Inferior parietal cortex (tissue), 1 donor: ENCODE measurements at regions not wholly inside any gene's neighbourhood (a gene's known extent, or its start where the extent isn't known, plus 50 kb on each side); places are given as distances from the start of the nearest gene placed in this dataset.
"Not testable (repeated sequence)": the region's sequence is repeated elsewhere in the genome, so short reads cannot be mapped to it uniquely, and the experiment has no call there.

ENCODE experiments used
- DNase-seq: peaks from one replicate; pipeline ENCODE4 v3.0.0-alpha.2; 2016; ENCODE audit errors: extremely low spot score

- DNase-seq: no peak
Observed at GRCh38 chr10:58066979-58067378, 200.7 kb downstream of the IPMK start.

DNA sequence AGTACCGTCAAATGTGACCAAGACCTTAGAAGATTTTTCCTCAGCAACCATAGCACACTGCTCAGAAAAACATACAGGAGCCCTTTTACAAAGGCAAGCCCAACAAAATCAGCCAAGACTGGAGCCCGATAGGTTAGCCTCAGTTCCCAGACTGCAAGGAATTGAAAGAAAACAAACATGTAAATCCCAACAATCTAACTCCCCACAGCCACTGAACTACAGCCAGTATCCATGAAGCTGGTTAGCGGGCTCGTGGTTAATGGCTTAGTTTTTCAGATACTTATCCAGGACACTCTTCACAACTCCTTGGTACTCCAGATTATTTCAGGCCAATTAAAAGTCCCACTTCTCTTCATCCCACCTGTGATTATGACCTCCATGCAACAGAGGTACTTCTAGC is 201.6 kb downstream of the IPMK start:
- DNase-seq: no peak

GRCh38 chr10:58065529-58065815 is 202.2 kb downstream of the IPMK start:
- DNase-seq: no peak

DNA sequence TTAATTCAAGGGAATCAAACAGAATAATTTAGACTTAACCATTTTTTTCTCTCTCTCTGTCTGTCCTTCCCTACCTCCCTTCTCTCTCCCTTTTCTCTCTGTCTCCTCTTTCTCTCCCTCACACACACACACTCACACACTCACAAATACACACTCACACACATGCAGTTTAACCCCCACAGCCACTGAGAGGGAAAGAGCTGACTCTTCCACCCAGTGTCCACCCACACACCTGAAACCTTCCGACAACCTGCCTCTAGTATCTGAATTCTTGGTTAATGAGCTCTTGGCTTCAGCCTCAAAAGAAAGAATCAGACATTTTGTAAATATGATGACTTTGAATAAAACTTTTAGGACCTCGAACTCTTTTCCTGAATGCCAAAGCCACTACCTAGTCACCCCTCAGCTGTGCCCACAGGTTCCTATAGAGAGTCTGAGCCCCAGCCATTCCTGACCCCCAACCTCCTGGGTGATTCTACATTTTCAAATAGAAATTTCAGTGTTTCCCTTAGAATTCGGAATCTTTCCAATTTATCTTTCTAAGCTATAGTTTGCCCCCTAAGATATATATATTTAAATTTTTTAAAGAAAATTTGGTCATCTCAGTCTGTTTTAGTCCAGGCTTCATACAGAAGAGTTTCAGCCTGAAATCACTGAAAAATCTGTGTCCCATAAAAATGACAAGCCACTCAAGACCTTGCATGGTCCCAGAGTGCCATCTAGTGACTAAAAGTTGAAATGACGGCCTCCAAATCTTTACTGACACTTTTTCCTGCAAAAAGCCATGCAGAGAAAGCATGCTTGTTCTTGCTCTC is 202.8 kb downstream of the IPMK start:
- DNase-seq: peak; percentile 87

DNA sequence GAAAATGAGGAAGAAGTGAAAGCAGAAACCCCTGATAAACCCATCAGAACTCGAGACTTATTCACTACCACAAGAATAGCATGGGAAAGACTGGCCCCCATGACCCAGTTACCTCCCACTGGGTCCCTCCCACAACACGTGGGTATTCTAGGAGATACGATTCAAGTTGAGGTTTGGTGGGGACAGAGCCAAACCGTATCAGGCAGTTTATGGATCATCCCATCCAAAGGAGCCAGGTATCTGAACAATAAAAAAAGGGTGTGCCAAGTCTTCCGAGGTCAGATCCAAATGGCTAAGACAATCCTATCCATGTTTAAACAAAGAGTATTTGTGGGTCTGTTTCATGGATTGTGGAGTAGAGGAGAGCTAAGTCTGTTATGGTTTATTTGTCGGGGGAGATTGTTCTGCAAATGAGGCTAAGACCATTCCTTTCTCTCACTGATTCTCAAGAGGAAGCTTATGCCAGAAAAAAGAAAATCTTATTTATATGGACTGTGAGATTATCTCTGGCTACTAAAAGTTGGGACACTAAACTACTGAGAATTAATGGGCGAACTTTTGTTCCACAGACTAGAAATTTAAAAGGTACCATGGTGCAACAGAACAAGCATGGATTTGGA is 203.7 kb downstream of the IPMK start:
- DNase-seq: no peak

DNA sequence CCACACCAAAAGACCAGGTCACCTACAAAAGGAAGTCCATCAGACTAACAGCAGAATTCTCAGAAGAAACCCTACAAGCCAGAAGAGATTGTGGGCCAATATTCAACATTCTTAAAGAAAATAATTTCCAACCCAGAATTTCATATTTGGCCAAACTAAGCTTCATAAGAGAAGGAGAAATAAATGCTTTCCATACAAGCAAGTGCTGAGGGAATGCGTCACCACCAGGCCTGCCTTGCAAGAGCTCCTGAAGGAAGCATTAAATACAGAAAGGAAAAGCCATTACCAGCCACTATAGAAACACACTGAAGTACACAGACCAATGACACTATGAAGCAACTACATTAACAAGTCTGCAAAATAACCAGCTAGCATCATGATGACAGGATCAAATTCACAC is 209.0 kb downstream of the IPMK start:
- not testable (repeated sequence) for DNase-seq

DNA sequence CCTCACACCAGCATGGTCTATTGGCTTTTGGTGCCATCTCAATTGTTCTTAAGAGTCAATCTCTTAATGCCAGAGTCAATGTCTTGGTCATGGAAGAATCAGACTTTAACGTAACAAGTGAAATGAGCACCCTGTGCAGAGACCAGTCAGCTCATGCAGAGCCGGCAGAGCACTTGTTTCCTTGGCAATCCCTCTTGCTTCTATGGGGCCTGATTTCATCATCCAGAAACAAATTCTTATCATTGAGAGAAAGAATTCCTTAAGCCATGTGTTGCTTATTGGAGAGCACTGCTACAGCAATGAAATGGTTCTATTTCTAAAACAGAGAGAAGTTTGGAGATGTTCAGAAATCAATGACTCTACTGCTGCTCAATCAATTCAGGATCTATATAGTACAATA is 212.8 kb downstream of the IPMK start:
- no peak for DNase-seq

DNA sequence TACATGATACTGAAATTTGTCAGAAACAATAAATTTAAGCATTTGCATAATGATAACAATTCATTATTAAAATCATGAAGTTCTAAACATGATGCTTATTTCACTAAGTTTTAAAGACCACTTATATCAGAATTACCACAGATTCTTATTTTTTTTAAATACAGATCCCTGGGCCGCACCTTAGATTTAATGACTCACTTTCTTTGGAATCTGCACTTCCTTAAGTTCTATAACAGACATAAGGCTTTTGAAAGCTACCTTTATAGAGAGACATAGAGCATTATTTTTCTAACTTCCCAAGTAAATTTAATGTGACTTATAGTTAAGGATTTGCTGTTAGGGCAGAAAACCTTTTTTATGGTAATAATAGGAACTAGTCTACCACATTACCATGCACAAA is 214.9 kb downstream of the IPMK start:
- no peak for DNase-seq

- DNase-seq: no peak
Observed at GRCh38 chr10:58050575-58050974, 217.1 kb downstream of the IPMK start.

DNA sequence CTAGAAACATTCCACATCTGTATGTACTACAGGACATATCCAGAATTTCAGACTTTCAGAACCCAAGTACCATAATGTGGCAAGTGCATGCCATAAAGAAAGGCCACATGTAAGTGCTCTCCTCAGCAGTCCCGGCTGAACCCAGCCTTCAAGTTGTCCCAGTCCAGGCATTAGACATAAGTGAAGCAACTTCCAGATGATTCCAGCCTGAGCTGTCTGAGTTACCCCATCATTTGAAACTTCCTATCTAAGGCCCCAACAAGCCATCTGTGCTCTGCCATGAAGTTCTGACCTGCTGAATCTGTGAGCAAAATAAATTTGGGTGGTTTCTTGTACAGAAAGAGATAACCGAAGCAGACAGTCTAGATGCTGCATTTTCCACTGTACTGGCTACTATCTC is 218.8 kb downstream of the IPMK start:
- DNase-seq: no peak

- no peak for DNase-seq
Observed at GRCh38 chr10:58044072-58044471, 223.6 kb downstream of the IPMK start.

DNA sequence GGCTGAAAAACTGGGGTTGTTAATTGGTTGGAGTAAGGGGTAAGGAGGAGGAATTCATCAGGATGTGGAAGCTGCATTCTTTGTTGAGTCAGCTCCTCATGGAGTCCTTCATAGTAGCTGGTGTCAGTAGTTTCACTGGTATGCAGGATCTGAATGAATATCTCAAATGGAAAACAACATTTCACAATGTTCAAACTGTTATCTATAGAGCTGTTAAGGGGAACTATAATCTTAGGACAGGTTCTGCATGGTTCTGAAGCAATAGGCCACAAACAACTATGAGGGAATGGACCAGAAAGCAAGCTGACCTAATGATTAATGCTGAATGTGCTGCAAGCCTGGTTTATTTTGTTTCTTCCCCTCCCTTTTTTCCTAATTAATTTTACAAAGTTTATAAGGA is 225.8 kb downstream of the IPMK start:
- no peak for DNase-seq

DNA sequence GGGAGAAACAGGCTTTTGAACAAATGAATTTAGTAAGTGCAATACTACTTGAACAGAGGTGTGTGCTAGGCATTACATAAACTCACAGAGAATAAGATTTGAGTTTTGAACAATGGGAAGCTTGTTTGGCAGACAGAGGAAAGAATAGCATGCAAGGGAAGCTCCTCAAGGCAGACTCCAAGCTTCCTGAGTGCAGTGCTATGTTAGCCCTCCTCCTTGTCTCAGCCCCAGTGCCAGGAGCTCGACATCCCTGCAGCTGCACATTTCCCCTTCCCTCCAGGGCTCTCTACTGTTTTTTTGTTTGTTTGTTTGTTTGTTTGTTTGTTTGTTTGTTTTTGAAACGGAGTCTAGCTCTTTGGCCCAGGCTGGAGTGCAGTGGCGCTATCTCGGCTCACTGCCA is 237.5 kb downstream of the IPMK start:
- DNase-seq: no peak

- DNase-seq: no peak
Observed at GRCh38 chr10:58028597-58029366, 238.9 kb downstream of the IPMK start.

DNA sequence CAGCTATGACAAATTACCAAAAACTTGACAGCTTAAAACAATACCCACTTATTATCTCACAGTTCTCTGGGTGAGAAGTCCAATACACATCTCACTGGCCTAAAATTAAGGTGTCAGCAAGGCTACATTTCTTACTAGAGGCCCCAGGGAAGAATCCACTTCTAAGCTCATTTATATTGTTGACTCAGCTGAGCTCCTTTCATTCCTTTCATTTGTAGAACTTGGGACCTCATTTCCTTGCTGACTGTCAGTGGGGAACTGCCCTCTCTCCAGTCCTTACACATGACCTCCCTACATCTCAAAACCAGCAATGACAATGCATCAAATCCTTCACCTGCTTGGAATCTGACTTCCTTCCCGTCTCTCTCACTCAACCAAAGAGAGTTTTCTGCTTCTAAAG is 240.3 kb downstream of the IPMK start:
- DNase-seq: no peak

DNA sequence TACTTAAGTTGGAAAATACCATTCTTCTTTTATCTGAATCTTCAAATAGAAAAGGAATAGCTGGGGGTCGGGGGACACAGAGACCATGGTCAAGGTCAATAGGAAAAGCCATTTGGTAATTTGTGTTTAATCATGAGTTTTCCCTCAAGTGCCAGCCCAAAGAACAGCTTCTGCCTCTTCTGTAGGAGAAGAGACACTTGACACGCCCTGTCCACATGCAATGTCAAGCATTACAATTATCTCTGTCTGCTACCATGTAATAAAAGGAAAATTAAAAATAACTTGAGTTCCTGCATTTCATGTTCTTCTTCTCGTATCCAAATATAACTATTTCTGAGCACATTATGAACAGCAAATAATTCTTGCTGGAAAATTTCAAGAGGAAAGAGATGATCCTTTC is 241.7 kb downstream of the IPMK start:
- no peak for DNase-seq

DNA sequence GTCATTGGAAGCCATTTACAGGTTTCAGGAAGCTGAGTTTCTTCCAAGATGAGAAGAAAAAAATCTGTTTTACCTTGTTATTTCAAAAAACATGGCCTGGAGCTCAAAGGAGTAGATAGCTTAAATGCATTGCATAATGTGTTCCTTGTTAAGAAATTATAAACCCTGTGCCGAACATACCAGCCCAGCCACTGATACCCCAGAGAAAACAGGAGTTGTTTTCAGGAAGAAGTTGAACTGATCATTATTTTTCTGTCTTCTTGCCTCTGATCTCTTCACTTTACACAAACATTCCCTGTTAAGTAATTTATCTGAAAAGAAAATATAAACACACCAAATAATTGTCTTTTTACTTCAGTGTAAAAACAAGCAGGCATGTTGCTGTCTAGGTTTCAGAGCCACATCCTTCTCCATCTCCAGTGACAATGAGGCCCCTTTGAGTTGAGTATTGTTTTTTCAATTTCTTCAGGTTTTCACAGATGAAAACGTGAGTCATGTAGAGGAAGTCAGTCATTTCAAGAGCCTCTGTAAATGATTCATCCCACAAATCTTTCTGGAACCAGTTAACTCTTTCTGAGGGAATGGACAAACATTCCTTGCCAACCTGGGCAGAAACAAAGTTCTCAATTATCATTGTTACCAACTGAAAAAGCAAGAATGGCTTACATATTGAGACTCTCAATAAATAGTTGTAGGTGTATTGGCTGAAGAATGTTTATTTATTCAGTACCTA is 244.2 kb downstream of the IPMK start:
- DNase-seq: no peak

DNA sequence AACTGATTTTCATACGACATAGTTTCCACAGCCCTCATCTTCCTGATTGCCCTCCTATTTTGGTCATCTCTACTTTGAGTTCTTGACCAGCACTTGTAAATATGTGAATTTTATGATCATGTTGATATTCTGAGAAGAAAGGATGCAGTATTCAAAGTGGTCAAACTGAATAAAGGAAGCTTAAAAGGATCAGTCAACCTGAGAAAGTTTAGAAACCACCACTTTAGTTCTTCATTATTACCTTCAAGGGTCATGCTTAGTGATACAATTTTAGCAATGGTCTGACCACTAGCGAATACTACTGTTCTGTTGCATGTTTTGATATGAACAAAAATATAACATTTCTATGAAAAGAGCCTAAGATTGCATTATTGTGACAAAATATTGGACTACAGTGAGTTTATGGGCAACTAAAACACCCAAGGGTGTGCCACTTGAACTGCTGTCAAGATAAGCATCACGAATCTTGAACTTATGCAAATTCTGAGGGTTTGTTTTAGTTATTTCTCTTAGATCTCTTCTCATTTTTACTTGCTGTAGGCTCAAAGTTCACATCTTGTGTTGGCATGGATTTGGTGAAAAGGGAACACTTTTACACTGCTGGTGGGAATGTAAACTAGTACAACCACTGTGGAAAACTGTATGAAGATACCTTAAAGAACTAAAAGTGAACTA is 247.7 kb downstream of the IPMK start:
- DNase-seq: no peak

DNA sequence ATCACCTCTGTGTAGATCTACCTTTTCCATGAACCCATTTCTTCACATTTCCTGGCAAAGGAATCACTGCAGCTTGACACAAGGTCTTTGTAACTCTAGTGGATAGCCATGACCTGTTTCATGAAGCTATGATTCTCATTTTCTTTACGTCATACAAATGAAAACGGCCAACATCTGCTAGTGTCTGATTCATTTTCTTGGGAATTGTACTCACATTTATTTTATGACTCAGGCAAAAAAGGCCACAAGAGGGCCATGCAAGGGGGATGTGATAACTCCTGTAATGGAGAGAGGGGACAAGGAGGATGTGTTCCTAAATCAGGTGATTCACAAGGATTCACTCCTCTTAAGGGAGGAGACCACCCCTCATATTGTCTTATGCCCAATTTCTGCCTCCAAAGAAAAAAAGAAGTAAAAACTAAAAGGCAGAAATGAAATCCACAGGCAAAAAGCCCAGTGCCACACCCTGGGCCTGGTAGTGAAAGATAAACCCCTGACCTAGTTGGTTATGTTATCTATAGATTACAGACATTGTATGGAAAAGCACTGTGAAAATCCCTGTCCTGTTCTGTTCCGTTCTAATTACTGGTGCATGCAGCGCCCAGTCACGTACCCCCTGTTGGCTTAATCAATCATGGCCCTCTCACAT is 249.9 kb downstream of the IPMK start:
- DNase-seq: no peak

GRCh38 chr10:58016614-58017013 is 251.1 kb downstream of the IPMK start:
- DNase-seq: no peak

GRCh38 chr10:58014436-58014835 is 253.3 kb downstream of the IPMK start:
- DNase-seq: no peak
